GM12872 (cell line): ENCODE measurements at regions not wholly inside any gene's neighbourhood (a gene's known extent, or its start where the extent isn't known, plus 50 kb on each side); places are given as distances from the start of the nearest gene placed in this dataset.

Experiments used
- CTCF ChIP-seq: IDR thresholded peaks from 3 replicates; pipeline ENCODE4 v1.5.1; 2011; ENCODE audit warnings: low read depth, mild to moderate bottlenecking, low read length, moderate library complexity; ENCODE audit not compliant: insufficient read depth

- no peak for TF ChIP-seq CTCF
Observed at GRCh38 chr10:124300735-124301134, 118.0 kb downstream of the OAT start.

GRCh38 chr10:124300224-124300623 lies 118.5 kb downstream of the OAT start:
- no peak for TF ChIP-seq CTCF

DNA sequence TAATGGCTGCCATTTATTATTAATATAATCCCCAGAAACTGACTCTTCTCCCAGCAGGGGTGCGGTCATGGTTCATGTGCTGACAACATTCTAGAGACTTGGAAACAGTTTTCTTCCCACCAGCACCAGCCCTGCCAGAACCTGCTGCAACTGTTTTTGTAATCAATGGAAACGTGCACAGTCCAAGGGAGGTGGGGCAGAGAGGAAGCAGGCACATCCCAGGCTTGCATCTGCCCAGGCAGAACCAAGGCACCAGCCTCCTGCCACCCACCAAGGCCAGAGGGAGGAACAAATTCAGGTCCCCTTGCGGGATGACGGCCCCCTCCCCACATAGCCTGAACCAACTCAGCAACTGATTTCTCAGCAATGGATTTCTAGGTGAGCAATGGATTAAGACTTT lies 119.0 kb downstream of the OAT start:
- TF ChIP-seq CTCF = no peak

- no peak for TF ChIP-seq CTCF
Observed at GRCh38 chr10:124298891-124299290, 119.8 kb downstream of the OAT start.

DNA sequence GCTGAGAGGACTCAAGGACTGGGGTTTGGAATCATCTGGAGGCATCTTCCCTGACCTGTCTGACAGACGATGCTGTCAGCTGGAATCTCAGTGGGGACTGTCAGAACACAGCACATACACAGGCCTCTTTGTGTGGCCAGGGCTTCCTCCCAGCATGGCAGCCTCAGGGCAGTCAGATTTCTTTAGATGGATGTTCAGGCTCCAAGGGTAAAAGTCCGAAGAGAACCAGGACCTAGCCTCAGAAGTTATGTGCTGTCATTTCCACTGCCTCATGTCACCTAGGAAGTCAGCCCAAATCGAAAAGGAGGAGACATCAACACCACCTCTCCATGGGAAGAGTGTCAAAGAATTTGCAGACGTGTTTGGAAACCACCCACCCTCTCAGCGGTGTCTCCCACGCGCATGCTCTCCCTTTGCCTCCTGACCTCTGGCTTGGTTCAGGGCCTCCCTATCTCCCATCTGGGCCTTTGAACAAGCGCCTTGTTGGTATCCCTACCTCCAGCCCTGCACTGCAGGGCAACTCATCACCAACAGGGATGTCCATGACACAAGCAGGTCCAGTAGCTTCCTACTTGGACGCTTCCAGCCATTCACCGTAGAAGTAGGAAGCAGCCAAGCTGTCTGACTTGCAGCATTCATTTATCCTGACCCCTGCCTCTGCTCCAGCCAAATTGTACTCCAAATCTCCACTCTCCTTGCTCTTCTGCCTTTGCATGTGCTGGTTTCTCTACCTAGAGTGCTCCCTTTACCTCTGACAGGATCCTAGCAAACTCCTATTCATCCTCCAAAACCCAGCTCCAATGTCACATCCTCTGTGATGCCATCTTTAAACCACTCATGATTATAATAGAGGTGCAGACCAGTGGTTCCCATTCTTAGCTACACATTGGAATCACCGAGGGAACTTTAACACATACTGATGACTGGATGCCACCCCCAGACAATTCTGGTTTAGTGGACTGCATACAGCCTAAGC lies 121.6 kb downstream of the OAT start:
- TF ChIP-seq CTCF = no peak

GRCh38 chr10:124296121-124296812 lies 122.5 kb downstream of the OAT start:
- no peak for TF ChIP-seq CTCF

GRCh38 chr10:124294811-124295770 lies 123.6 kb downstream of the OAT start:
- no peak for TF ChIP-seq CTCF
